Ammon's horn (tissue), 1 donor: ENCODE measurements at regions not wholly inside any gene's neighbourhood (a gene's known extent, or its start where the extent isn't known, plus 50 kb on each side); places are given as distances from the start of the nearest gene placed in this dataset.

Source experiments
- DNase-seq: peaks from one replicate; pipeline ENCODE4 v3.0.0-alpha.2; 2016; ENCODE audit warnings: low spot score

- no peak for DNase-seq
These were observed 86.7 kb upstream of the TTC34 start for GRCh38 chr1:2887941-2888855.

- DNase-seq, result no peak
These were observed 88.8 kb upstream of the TTC34 start for GRCh38 chr1:2890221-2890850.

GRCh38 chr1:2891923-2892448 is 90.5 kb upstream of the TTC34 start:
- no peak for DNase-seq

- DNase-seq, result no peak
These were observed 92.1 kb upstream of the TTC34 start for GRCh38 chr1:2893473-2894120.

GRCh38 chr1:2894381-2895041 is 93.0 kb upstream of the TTC34 start:
- DNase-seq, result no peak

GRCh38 chr1:2896824-2897223 is 95.3 kb upstream of the TTC34 start:
- no peak for DNase-seq

GRCh38 chr1:2903226-2903625 is 101.7 kb upstream of the TTC34 start:
- no peak for DNase-seq

- no peak for DNase-seq
These were observed 102.7 kb upstream of the TTC34 start for GRCh38 chr1:2904191-2904590.

GRCh38 chr1:2905356-2905755 is 103.9 kb upstream of the TTC34 start:
- DNase-seq, result no peak

- peak; percentile 69 for DNase-seq
These were observed 104.6 kb upstream of the TTC34 start for GRCh38 chr1:2906085-2906484.

- DNase-seq, result no peak
These were observed 105.1 kb upstream of the TTC34 start for GRCh38 chr1:2906620-2907019.

- no peak for DNase-seq
These were observed 105.6 kb upstream of the TTC34 start for GRCh38 chr1:2907051-2907450.

GRCh38 chr1:2908081-2908480 is 106.6 kb upstream of the TTC34 start:
- no peak for DNase-seq

GRCh38 chr1:2908561-2908960 is 107.1 kb upstream of the TTC34 start:
- no peak for DNase-seq

- no peak for DNase-seq
These were observed 108.3 kb upstream of the TTC34 start for GRCh38 chr1:2909797-2910196.

- DNase-seq, result no peak
These were observed 108.7 kb upstream of the TTC34 start for GRCh38 chr1:2910211-2910610.

GRCh38 chr1:2911421-2912178 is 109.7 kb upstream of the ACTRT2 start:
- DNase-seq, result peak; percentile 47

GRCh38 chr1:2912424-2913061 is 108.7 kb upstream of the ACTRT2 start:
- no peak for DNase-seq

GRCh38 chr1:2913091-2913490 is 108.2 kb upstream of the ACTRT2 start:
- no peak for DNase-seq

- peak; percentile 57 for DNase-seq
These were observed 106.6 kb upstream of the ACTRT2 start for GRCh38 chr1:2914702-2915101.

GRCh38 chr1:2916153-2916552 is 105.1 kb upstream of the ACTRT2 start:
- no peak for DNase-seq
